ENCODE measurements at regions not wholly inside any gene's neighbourhood (a gene's known extent, or its start where the extent isn't known, plus 50 kb on each side); places are given as distances from the start of the nearest gene placed in this dataset.

GRCh38 chr4:104899863-104900262 is 246.8 kb upstream of the TET2 start (continued):
- TF ChIP-seq REST (IDR thresholded peaks at IDR 0.05): no peak

DNA sequence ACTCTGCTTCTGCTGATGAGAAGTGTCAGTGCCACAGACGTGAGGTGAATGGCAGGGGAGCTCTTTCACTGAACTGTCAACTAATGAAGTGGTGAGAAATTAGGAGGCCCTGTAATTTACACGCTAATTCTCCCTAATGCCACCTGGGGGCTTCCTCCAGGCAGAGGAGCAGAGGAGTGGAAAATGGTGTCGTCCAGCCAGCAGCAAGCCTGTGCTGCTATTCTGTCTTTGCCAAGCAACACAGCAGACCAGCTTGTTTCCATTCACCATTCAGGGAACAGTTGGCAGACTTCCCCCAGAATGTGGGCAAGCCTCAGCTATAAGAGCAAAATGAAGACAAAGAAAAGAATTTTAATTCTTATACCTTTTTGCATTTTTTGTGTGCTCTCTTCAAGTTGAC is 245.2 kb upstream of the TET2 start:
- no peak overlapping the region for H3K27ac ChIP-seq
- H3K4me2 ChIP-seq: no peak overlapping the region
- no peaks in the 10 kb centered on the region for H3K4me1 ChIP-seq
- H3K4me3 ChIP-seq: no peak overlapping the region
- CTCF ChIA-PET: interaction anchor here (1.8 kb wide), 1 partner anchor 10 kb away, joined by 6 read pairs; no protein-coding TSS in a partner anchor
- TF ChIP-seq ZC3H11A (IDR thresholded peaks at IDR 0.05) (no peak), HOXA7 (CRISPR knock-in tag; IDR thresholded peaks at IDR 0.05) (no peak), ELK1 (IDR thresholded peaks at IDR 0.05; ENCODE audit: low read depth, low read length) (no peak), FOXS1 (CRISPR knock-in tag; IDR thresholded peaks at IDR 0.05) (no peak), ZSCAN20 (CRISPR knock-in tag; IDR thresholded peaks at IDR 0.05) (no peak), ESRRA (IDR thresholded peaks at IDR 0.05; ENCODE audit: borderline replicate concordance, low read length) (no peak), REST (IDR thresholded peaks at IDR 0.05) (no peak), MAFK (IDR thresholded peaks at IDR 0.05; ENCODE audit: partially characterized antibody) (no peak), HDAC2 (IDR thresholded peaks at IDR 0.05) (no peak), POLR2A (IDR thresholded peaks at IDR 0.05; ENCODE audit: low read length) (no peak), CHD2 (IDR thresholded peaks at IDR 0.05; ENCODE audit: low read length, partially characterized antibody) (no peak), EHF (CRISPR knock-in tag; IDR thresholded peaks at IDR 0.05) (no peak), POLR2AphosphoS2 (conservative IDR thresholded peaks at IDR 0.05; ENCODE audit: low read length) (no peak), EP300 (IDR thresholded peaks at IDR 0.05) (no peak), EHMT2 (IDR thresholded peaks at IDR 0.05; ENCODE audit: low read depth) (no peak), PHF8 (IDR thresholded peaks at IDR 0.05; ENCODE audit: borderline replicate concordance, low read depth) (no peak), CHD4 (IDR thresholded peaks at IDR 0.05; ENCODE audit: borderline replicate concordance) (no peak)
- TF ChIP-seq, protein P1, sequence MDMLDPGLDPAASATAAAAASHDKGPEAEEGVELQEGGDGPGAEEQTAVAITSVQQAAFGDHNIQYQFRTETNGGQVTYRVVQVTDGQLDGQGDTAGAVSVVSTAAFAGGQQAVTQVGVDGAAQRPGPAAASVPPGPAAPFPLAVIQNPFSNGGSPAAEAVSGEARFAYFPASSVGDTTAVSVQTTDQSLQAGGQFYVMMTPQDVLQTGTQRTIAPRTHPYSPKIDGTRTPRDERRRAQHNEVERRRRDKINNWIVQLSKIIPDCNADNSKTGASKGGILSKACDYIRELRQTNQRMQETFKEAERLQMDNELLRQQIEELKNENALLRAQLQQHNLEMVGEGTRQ (IDR thresholded peaks at IDR 0.05): no peak
- TF ChIP-seq, protein P2, sequence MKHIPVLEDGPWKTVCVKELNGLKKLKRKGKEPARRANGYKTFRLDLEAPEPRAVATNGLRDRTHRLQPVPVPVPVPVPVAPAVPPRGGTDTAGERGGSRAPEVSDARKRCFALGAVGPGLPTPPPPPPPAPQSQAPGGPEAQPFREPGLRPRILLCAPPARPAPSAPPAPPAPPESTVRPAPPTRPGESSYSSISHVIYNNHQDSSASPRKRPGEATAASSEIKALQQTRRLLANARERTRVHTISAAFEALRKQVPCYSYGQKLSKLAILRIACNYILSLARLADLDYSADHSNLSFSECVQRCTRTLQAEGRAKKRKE (CRISPR knock-in tag; IDR thresholded peaks at IDR 0.05; ENCODE audit: low read depth): no peak
- TF ChIP-seq, protein P3, sequence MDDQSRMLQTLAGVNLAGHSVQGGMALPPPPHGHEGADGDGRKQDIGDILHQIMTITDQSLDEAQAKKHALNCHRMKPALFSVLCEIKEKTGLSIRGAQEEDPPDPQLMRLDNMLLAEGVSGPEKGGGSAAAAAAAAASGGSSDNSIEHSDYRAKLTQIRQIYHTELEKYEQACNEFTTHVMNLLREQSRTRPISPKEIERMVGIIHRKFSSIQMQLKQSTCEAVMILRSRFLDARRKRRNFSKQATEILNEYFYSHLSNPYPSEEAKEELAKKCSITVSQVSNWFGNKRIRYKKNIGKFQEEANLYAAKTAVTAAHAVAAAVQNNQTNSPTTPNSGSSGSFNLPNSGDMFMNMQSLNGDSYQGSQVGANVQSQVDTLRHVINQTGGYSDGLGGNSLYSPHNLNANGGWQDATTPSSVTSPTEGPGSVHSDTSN (IDR thresholded peaks at IDR 0.05): no peak
- ATAC-seq (no peak), DNase-seq (ENCODE audit: low read depth in 1 of 2, low spot score in 1 of 2) (no peak), FAIRE-seq (no peak)
- POLR2A ChIA-PET: no interaction called here
- 8% methylated on average over 2 of the region's 3 CpGs for WGBS (ENCODE audit: missing lambda C conversion rate)
- H3K9me3 ChIP-seq: no peaks in the 10 kb centered on the region

Data from A549 (cell line).